ENCODE measurements at regions not wholly inside any gene's neighbourhood (a gene's known extent, or its start where the extent isn't known, plus 50 kb on each side); places are given as distances from the start of the nearest gene placed in this dataset.

DNA sequence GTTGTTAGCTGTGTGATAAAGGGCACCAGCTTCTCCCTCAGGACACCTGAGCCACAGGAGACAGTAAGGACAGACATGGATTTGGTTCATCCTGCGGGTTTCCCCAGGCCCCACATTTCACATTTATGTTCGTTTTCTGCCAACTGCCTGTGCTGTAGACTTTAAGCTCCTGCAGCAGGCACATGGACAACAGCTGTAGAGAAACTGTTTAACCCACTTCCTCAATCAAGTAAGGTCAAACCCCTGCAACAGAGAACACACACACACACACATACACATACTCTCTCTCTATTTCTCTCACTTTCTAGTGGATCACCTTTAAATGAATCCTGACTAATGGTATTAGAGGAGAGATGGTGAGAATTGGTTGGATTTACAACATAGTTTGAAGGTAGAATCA lies 90.7 kb downstream of the C11orf87 start:
- TF ChIP-seq EP300 (IDR thresholded peaks at IDR 0.05), result no peak
- TF ChIP-seq, protein P1, sequence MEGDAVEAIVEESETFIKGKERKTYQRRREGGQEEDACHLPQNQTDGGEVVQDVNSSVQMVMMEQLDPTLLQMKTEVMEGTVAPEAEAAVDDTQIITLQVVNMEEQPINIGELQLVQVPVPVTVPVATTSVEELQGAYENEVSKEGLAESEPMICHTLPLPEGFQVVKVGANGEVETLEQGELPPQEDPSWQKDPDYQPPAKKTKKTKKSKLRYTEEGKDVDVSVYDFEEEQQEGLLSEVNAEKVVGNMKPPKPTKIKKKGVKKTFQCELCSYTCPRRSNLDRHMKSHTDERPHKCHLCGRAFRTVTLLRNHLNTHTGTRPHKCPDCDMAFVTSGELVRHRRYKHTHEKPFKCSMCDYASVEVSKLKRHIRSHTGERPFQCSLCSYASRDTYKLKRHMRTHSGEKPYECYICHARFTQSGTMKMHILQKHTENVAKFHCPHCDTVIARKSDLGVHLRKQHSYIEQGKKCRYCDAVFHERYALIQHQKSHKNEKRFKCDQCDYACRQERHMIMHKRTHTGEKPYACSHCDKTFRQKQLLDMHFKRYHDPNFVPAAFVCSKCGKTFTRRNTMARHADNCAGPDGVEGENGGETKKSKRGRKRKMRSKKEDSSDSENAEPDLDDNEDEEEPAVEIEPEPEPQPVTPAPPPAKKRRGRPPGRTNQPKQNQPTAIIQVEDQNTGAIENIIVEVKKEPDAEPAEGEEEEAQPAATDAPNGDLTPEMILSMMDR (IDR thresholded peaks at IDR 0.05), result no peak

Measured in ovary (tissue), 3 donors.